ENCODE measurements at regions not wholly inside any gene's neighbourhood (a gene's known extent, or its start where the extent isn't known, plus 50 kb on each side); places are given as distances from the start of the nearest gene placed in this dataset.
A peak's percentile ranks its signal among the peaks of the same experiment; 100 is the strongest.

- Histone ChIP-seq H3K27ac (no peak overlapping the region), H3K4me2 (no peak overlapping the region)
These were observed 86.4 kb downstream of the MICALL2 start for GRCh38 chr7:1372671-1373379.

GRCh38 chr7:1377111-1377909, 82.0 kb downstream of the MICALL2 start:
- Histone ChIP-seq H3K36me3 (ENCODE audit: low read depth) (no peaks in the 10 kb centered on the region), H3K9me3 (ENCODE audit: insufficient read depth, low read depth) (no peaks in the 10 kb centered on the region; the same call in 1 of the 2 replicates), H3K27ac (no peak overlapping the region), H3F3A (ENCODE audit: insufficient read depth, low read depth) (peaks cover 7% of the 10 kb centered on the region; the same call in 1 of the 2 replicates), H3K27me3 (ENCODE audit: insufficient read depth, low read depth) (peaks cover 91% of the 10 kb centered on the region), H3K4me1 (replicated peaks; ENCODE audit: insufficient read depth) (no peaks in the 10 kb centered on the region), H3K4me3 (no peak overlapping the region), H3K9me2 (ENCODE audit: insufficient read depth) (no peaks in the 10 kb centered on the region), H3K79me2 (ENCODE audit: low read depth) (no peaks in the 10 kb centered on the region), H4K20me1 (ENCODE audit: insufficient read depth) (no peaks in the 10 kb centered on the region), H3K4me2 (no peak overlapping the region), H2AFZ (no peak overlapping the region)
- ChIA-PET POLR2A (ENCODE audit: unreplicated experiment) (no interaction called here), CTCF (no interaction called here)
- no TSS peak for BruUV-seq (replicated peaks)
- intact Hi-C loops (cut with micrococcal nuclease; ENCODE audit: unreplicated experiment), result no loop called here
- TF ChIP-seq EZH2 (IDR thresholded peaks at IDR 0.05; ENCODE audit: low read depth) (no peak), CTCF (conservative IDR thresholded peaks at IDR 0.05) (peak; percentile 37)
- DNase-seq, result no peak

More at GRCh38 chr7:1372671-1373379, 86.4 kb downstream of the MICALL2 start:
- Histone ChIP-seq H3F3A (ENCODE audit: insufficient read depth, low read depth) (peaks cover 1% of the 10 kb centered on the region; the same call in 1 of the 2 replicates), H3K9me3 (ENCODE audit: insufficient read depth, low read depth) (no peaks in the 10 kb centered on the region), H4K20me1 (ENCODE audit: insufficient read depth) (no peaks in the 10 kb centered on the region), H3K27me3 (ENCODE audit: insufficient read depth, low read depth) (peaks cover 79% of the 10 kb centered on the region), H3K4me3 (no peak overlapping the region), H3K4me1 (replicated peaks; ENCODE audit: insufficient read depth) (no peaks in the 10 kb centered on the region), H3K36me3 (ENCODE audit: low read depth) (no peaks in the 10 kb centered on the region), H2AFZ (no peak overlapping the region), H3K9me2 (ENCODE audit: insufficient read depth) (no peaks in the 10 kb centered on the region), H3K79me2 (ENCODE audit: low read depth) (no peaks in the 10 kb centered on the region)
- BruUV-seq (replicated peaks), result no TSS peak
- ChIA-PET POLR2A (ENCODE audit: unreplicated experiment) (no interaction called here), CTCF (no interaction called here)
- intact Hi-C loops (cut with micrococcal nuclease; ENCODE audit: unreplicated experiment), result no loop called here
- DNase-seq, result no peak
- TF ChIP-seq EZH2 (IDR thresholded peaks at IDR 0.05; ENCODE audit: low read depth) (no peak), CTCF (conservative IDR thresholded peaks at IDR 0.05) (no peak)

GRCh38 chr7:1378610-1379601, 80.4 kb downstream of the MICALL2 start:
- H3K36me3 ChIP-seq (ENCODE audit: low read depth), result no peaks in the 10 kb centered on the region
- CTCF ChIA-PET, result no interaction called here
- no peaks in the 10 kb centered on the region for H3K4me1 ChIP-seq (replicated peaks; ENCODE audit: insufficient read depth)
- intact Hi-C loops (cut with micrococcal nuclease; ENCODE audit: unreplicated experiment), result no loop called here
- H3K4me3 ChIP-seq, result no peak overlapping the region
- no peaks in the 10 kb centered on the region for H3K9me2 ChIP-seq (ENCODE audit: insufficient read depth)
- H3K27ac ChIP-seq, result no peak overlapping the region
- no peaks in the 10 kb centered on the region for H3K79me2 ChIP-seq (ENCODE audit: low read depth)
- no peak for TF ChIP-seq EZH2 (IDR thresholded peaks at IDR 0.05; ENCODE audit: low read depth)
- TF ChIP-seq CTCF (conservative IDR thresholded peaks at IDR 0.05), result no peak
- peaks cover 91% of the 10 kb centered on the region for H3K27me3 ChIP-seq (ENCODE audit: insufficient read depth, low read depth)
- POLR2A ChIA-PET (ENCODE audit: unreplicated experiment), result no interaction called here
- DNase-seq, result no peak
- no peaks in the 10 kb centered on the region for H4K20me1 ChIP-seq (ENCODE audit: insufficient read depth)
- no peak overlapping the region for H3K4me2 ChIP-seq
- no TSS peak for BruUV-seq (replicated peaks)
- H3K9me3 ChIP-seq (ENCODE audit: insufficient read depth, low read depth), result no peaks in the 10 kb centered on the region; the same call in 1 of the 2 replicates
- H2AFZ ChIP-seq, result no peak overlapping the region
- peaks cover 7% of the 10 kb centered on the region; the same call in 1 of the 2 replicates for H3F3A ChIP-seq (ENCODE audit: insufficient read depth, low read depth)

All from PC-9 (cell line).